NB4 (cell line): ENCODE measurements at regions not wholly inside any gene's neighbourhood (a gene's known extent, or its start where the extent isn't known, plus 50 kb on each side); places are given as distances from the start of the nearest gene placed in this dataset.

Source experiments
- MYC ChIP-seq: IDR thresholded peaks from 2 replicates; pipeline ENCODE4 v1.6.1; 2011; ENCODE audit warnings: low read depth, low read length
- POLR2A ChIP-seq: IDR thresholded peaks from 2 replicates; pipeline ENCODE4 v1.6.1; 2011; ENCODE audit warnings: mild to moderate bottlenecking; ENCODE audit not compliant: insufficient read length; ENCODE audit errors: extremely low read depth
- TF ChIP-seq, protein P1 (sequence below): IDR thresholded peaks from one replicate; pipeline ENCODE4 v1.5.1; 2012; ENCODE audit warnings: low read depth, low read length

- TF ChIP-seq, protein P1, sequence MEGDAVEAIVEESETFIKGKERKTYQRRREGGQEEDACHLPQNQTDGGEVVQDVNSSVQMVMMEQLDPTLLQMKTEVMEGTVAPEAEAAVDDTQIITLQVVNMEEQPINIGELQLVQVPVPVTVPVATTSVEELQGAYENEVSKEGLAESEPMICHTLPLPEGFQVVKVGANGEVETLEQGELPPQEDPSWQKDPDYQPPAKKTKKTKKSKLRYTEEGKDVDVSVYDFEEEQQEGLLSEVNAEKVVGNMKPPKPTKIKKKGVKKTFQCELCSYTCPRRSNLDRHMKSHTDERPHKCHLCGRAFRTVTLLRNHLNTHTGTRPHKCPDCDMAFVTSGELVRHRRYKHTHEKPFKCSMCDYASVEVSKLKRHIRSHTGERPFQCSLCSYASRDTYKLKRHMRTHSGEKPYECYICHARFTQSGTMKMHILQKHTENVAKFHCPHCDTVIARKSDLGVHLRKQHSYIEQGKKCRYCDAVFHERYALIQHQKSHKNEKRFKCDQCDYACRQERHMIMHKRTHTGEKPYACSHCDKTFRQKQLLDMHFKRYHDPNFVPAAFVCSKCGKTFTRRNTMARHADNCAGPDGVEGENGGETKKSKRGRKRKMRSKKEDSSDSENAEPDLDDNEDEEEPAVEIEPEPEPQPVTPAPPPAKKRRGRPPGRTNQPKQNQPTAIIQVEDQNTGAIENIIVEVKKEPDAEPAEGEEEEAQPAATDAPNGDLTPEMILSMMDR = no peak
- TF ChIP-seq POLR2A (no peak), MYC (no peak)
Measured at GRCh38 chr13:91112924-91113277, 234.6 kb upstream of the MIR17HG start.
